ENCODE measurements at regions not wholly inside any gene's neighbourhood (a gene's known extent, or its start where the extent isn't known, plus 50 kb on each side); places are given as distances from the start of the nearest gene placed in this dataset.

GRCh38 chrX:87727620-87728019 lies 210.0 kb downstream of the KLHL4 start:
- Histone ChIP-seq H3K27me3 (no peaks in the 10 kb centered on the region), H3K4me1 (no peaks in the 10 kb centered on the region), H3K4me3 (no peak overlapping the region), H3K9me3 (no peaks in the 10 kb centered on the region), H3K36me3 (no peaks in the 10 kb centered on the region), H3K27ac (no peak overlapping the region)
- TF ChIP-seq CTCF (IDR thresholded peaks at IDR 0.05) (no peak), POLR2A (IDR thresholded peaks at IDR 0.05) (no peak)
- DNase-seq, result no peak

GRCh38 chrX:87728024-87728423 lies 210.4 kb downstream of the KLHL4 start:
- TF ChIP-seq CTCF (IDR thresholded peaks at IDR 0.05) (no peak), POLR2A (IDR thresholded peaks at IDR 0.05) (no peak)
- Histone ChIP-seq H3K27me3 (no peaks in the 10 kb centered on the region), H3K36me3 (no peaks in the 10 kb centered on the region)

GRCh38 chrX:87728459-87728858 lies 210.9 kb downstream of the KLHL4 start:
- no peaks in the 10 kb centered on the region for H3K27me3 ChIP-seq
- TF ChIP-seq CTCF (IDR thresholded peaks at IDR 0.05), result no peak
- TF ChIP-seq POLR2A (IDR thresholded peaks at IDR 0.05), result no peak
- DNase-seq, result no peak

More at GRCh38 chrX:87728024-87728423, 210.4 kb downstream of the KLHL4 start:
- no peaks in the 10 kb centered on the region for H3K9me3 ChIP-seq
- no peak for DNase-seq
- H3K27ac ChIP-seq, result no peak overlapping the region
- no peaks in the 10 kb centered on the region for H3K4me1 ChIP-seq
- no peak overlapping the region for H3K4me3 ChIP-seq

GRCh38 chrX:87732133-87732532 lies 214.5 kb downstream of the KLHL4 start:
- TF ChIP-seq POLR2A (IDR thresholded peaks at IDR 0.05) (no peak), CTCF (IDR thresholded peaks at IDR 0.05) (no peak)
- no peak overlapping the region for H3K27ac ChIP-seq
- H3K27me3 ChIP-seq, result no peaks in the 10 kb centered on the region
- H3K9me3 ChIP-seq, result no peaks in the 10 kb centered on the region
- no peak overlapping the region for H3K4me3 ChIP-seq
- no peaks in the 10 kb centered on the region for H3K36me3 ChIP-seq
- no peaks in the 10 kb centered on the region for H3K4me1 ChIP-seq
- no peak for DNase-seq

More at GRCh38 chrX:87728459-87728858, 210.9 kb downstream of the KLHL4 start:
- H3K27ac ChIP-seq, result no peak overlapping the region
- no peaks in the 10 kb centered on the region for H3K36me3 ChIP-seq
- no peak overlapping the region for H3K4me3 ChIP-seq
- no peaks in the 10 kb centered on the region for H3K4me1 ChIP-seq
- no peaks in the 10 kb centered on the region for H3K9me3 ChIP-seq

DNA sequence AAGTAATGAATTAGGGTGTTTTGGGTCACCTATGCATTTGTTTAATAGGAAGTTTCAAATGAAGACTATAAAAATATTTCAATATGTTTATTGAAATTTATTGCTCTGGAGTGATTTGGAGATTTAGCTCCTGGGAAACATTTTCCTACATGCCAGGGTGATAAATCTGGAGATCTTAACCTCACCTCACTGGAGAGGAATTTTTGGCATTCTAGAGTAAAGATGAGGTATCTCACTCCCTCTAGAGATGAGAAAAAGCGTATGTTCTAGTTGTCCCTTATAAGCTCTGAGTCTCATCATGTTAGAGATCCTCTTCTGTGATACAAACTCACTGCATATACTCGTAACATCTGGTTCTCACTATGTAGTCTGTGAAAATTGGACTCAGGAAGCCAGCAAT lies 219.0 kb downstream of the KLHL4 start:
- no peak overlapping the region for H3K4me3 ChIP-seq
- H3K36me3 ChIP-seq, result no peaks in the 10 kb centered on the region
- TF ChIP-seq POLR2A (IDR thresholded peaks at IDR 0.05), result no peak
- DNase-seq, result no peak
- H3K4me1 ChIP-seq, result no peaks in the 10 kb centered on the region
- no peaks in the 10 kb centered on the region for H3K27me3 ChIP-seq
- H3K27ac ChIP-seq, result no peak overlapping the region
- no peaks in the 10 kb centered on the region for H3K9me3 ChIP-seq

DNA sequence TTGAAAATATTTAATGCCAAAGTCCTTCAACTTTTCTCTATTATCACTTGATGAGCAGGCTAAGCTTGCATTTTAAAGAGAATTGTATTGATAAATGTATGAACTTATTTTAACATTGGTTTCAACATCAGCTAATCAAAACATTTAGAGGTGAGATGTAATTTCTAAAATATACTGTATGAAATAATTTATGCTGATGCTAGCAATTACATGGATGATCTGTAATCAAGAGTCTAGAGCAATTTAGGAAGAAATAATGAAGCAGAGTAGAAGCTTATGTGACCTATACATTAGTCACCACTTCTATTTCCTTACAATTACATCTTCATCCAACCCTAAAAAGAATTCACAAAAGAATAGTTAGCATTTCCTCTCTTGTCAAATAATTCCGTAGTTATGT lies 226.8 kb downstream of the KLHL4 start:
- H3K27me3 ChIP-seq, result no peaks in the 10 kb centered on the region
- H3K36me3 ChIP-seq, result no peaks in the 10 kb centered on the region
- no peak overlapping the region for H3K4me3 ChIP-seq
- no peaks in the 10 kb centered on the region for H3K9me3 ChIP-seq
- no peak for DNase-seq
- no peak for TF ChIP-seq POLR2A (IDR thresholded peaks at IDR 0.05)
- TF ChIP-seq CTCF (IDR thresholded peaks at IDR 0.05), result no peak
- no peak overlapping the region for H3K27ac ChIP-seq
- no peaks in the 10 kb centered on the region for H3K4me1 ChIP-seq

Data from Peyer's patch (tissue), 4 donors.